Activated B cell treated with CpG ODN at 0.5 μM for 24 hours (primary cell): ENCODE measurements at regions not wholly inside any gene's neighbourhood (a gene's known extent, or its start where the extent isn't known, plus 50 kb on each side); places are given as distances from the start of the nearest gene placed in this dataset.

Source experiments
- ATAC-seq: fragments of 200-7000 bp; cut with Tn5 transposase; one replicate; pipeline ENCODE4 v1.10.0; 2021; ENCODE audit warnings: low read depth, mild to moderate bottlenecking, moderate library complexity
- CTCF ChIA-PET: fragments of 350-600 bp; sonication (Branson Sonifier 250); formaldehyde crosslinking; loops from one replicate; lab custom pipeline; 2021; ENCODE audit warnings: antibody characterized with exemption; lab: Charles Lee
- POLR2A ChIA-PET: fragments of 350-600 bp; sonication (Branson Sonifier 250); formaldehyde crosslinking; loops from one replicate; lab custom pipeline; 2021; ENCODE audit warnings: antibody characterized with exemption; lab: Charles Lee
- DNase-seq: peaks from one replicate; pipeline ENCODE4 v3.0.0; 2022
- H3K27ac Mint-ChIP-seq: one replicate; pipeline ENCODE4 v1.8.0; 2020; ENCODE audit warnings: mixed read lengths
- H3K27me3 Mint-ChIP-seq: one replicate; pipeline ENCODE4 v1.8.0; 2021; ENCODE audit warnings: mixed read lengths
- H3K36me3 Mint-ChIP-seq: one replicate; pipeline ENCODE4 v1.8.0; 2021; ENCODE audit warnings: low read depth, mixed read lengths
- H3K4me1 Mint-ChIP-seq: one replicate; pipeline ENCODE4 v1.8.0; 2021; ENCODE audit warnings: mixed read lengths
- H3K4me3 Mint-ChIP-seq: one replicate; pipeline ENCODE4 v1.8.0; 2020; ENCODE audit warnings: mild to moderate bottlenecking, mixed read lengths
- H3K9me3 Mint-ChIP-seq: one replicate; pipeline ENCODE4 v1.8.0; 2020; ENCODE audit warnings: mixed read lengths
- intact Hi-C: fragments of 100-400 bp; cut with micrococcal nuclease; formaldehyde crosslinking; loops from one replicate; pipeline ENCODE4 v1.15.1; 2024
- TF ChIP-seq, protein P1 (sequence below): fragments of 200-600 bp; IDR thresholded peaks from one replicate; pipeline ENCODE4 v1.8.0; 2022; ENCODE audit warnings: antibody characterized with exemption, mild to moderate bottlenecking

DNA sequence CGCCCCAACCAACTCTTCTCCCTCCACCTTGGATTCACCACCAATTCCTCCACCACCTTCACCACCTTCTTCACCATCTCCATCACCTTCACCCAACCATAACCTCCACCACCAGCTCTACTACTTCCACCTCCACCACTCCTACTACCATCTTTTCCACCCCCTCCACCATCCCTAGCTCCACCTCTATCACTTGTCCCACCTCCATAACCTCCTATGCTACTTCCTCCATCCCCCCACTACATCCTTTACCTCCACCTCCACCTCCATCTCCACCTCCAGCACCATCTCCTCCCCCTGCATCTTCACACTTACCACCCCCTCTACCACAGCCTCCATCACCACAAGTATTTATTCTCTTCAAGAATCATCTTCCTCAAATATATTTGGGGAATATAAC is 254.9 kb upstream of the EGLN3 start:
- Mint-ChIP-seq H3K9me3 (no peaks in the 10 kb centered on the region), H3K27ac (no peak overlapping the region), H3K27me3 (peaks cover 2% of the 10 kb centered on the region), H3K36me3 (no peaks in the 10 kb centered on the region), H3K4me1 (no peaks in the 10 kb centered on the region), H3K4me3 (no peak overlapping the region)
- ChIA-PET CTCF (no interaction called here), POLR2A (no interaction called here)
- TF ChIP-seq, protein P1, sequence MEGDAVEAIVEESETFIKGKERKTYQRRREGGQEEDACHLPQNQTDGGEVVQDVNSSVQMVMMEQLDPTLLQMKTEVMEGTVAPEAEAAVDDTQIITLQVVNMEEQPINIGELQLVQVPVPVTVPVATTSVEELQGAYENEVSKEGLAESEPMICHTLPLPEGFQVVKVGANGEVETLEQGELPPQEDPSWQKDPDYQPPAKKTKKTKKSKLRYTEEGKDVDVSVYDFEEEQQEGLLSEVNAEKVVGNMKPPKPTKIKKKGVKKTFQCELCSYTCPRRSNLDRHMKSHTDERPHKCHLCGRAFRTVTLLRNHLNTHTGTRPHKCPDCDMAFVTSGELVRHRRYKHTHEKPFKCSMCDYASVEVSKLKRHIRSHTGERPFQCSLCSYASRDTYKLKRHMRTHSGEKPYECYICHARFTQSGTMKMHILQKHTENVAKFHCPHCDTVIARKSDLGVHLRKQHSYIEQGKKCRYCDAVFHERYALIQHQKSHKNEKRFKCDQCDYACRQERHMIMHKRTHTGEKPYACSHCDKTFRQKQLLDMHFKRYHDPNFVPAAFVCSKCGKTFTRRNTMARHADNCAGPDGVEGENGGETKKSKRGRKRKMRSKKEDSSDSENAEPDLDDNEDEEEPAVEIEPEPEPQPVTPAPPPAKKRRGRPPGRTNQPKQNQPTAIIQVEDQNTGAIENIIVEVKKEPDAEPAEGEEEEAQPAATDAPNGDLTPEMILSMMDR = no peak
- no peak for DNase-seq
- no peak for ATAC-seq
- intact Hi-C loops = no loop called here

DNA sequence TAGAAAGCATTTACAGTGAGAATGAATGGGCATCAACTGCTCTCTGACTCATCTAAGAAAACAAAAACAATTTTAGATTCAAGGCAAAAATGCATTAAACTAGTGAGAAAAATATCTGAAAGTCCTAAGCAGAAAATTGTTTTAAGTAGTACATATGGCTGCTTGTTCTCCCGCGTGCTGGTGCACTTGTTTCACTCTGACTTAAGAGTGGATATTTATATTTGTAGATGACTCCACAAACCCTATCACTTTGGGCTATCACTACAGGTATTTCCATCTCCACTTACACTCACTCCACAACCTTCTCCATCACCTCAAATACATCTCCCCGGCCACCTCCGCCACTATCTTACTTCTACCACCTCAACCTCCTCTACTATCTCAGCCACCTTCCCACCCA is 253.9 kb upstream of the EGLN3 start:
- ChIA-PET POLR2A (no interaction called here), CTCF (no interaction called here)
- no peaks in the 10 kb centered on the region for H3K4me1 Mint-ChIP-seq
- H3K4me3 Mint-ChIP-seq = no peak overlapping the region
- intact Hi-C loops = no loop called here
- DNase-seq (no peak), ATAC-seq (no peak)
- H3K36me3 Mint-ChIP-seq = no peaks in the 10 kb centered on the region
- no peak overlapping the region for H3K27ac Mint-ChIP-seq
- H3K9me3 Mint-ChIP-seq = no peaks in the 10 kb centered on the region
- H3K27me3 Mint-ChIP-seq = peaks cover 6% of the 10 kb centered on the region
- TF ChIP-seq, protein P1 = no peak

DNA sequence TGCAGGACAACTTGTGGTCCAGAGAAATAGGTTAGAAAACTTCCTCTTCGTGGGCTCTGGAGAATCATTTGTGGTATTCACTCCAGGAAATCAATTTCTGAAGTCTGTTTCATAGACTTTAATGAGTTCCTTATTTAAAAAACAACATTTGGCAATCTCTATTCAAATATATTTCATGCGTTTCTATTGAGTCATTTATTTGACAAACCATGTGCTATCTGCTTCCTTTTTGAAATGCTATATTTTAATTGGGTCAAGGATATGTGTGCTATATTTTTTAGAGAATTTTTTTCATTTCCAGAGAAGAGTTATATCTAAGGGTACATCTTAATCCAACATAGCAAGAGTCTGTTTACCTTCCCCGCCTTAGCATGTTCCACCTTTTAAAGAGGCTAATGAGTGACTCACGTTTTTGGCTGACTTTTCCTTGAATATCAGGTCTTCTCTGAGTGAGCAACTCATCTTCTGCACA is 252.4 kb upstream of the EGLN3 start:
- Mint-ChIP-seq H3K27me3 (peaks cover 6% of the 10 kb centered on the region), H3K27ac (no peak overlapping the region), H3K4me3 (no peak overlapping the region), H3K9me3 (no peaks in the 10 kb centered on the region), H3K36me3 (no peaks in the 10 kb centered on the region), H3K4me1 (no peaks in the 10 kb centered on the region)
- ChIA-PET CTCF (no interaction called here), POLR2A (no interaction called here)
- intact Hi-C loops = no loop called here
- TF ChIP-seq, protein P1 = no peak
- no peak for ATAC-seq
- DNase-seq = no peak

DNA sequence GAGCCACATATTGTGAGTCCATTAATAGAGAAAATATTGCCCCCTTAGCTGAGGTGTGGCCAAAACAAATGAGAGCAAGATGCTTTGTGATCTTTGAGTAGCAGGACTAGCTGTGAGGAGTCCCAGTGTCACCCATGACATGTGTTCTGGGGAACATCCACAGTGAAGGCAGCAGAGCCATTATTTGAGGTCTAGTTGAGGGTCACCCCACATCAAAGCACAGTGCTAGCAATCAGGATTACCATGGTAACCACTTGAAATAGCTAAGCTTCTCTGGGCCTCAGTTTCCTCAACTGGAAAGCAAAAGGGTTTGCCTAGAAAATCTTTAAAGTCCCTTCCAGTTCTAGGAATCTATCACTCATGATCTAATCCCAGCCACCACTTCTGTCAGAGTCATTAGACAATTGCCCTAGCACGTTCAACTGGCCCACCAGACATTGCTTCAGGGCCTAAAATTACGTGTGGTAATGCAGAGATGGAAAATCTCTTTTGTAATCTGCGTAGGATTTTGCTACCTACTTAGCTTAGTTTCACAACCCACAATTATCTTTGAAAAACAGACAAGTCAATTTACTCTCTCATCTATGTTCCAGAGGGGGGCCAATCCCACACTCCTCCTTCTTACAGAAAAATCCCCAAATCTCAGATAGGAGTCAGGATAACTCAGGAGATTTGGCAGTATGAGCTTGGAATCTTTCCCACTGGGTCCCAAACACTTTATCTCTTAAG is 251.2 kb upstream of the EGLN3 start:
- H3K4me1 Mint-ChIP-seq = no peaks in the 10 kb centered on the region
- ATAC-seq = no peak
- H3K27me3 Mint-ChIP-seq = peaks cover 4% of the 10 kb centered on the region
- H3K4me3 Mint-ChIP-seq = no peak overlapping the region
- ChIA-PET POLR2A (no interaction called here), CTCF (no interaction called here)
- TF ChIP-seq, protein P1 = no peak
- H3K36me3 Mint-ChIP-seq = no peaks in the 10 kb centered on the region
- DNase-seq = no peak
- intact Hi-C loops = no loop called here
- no peaks in the 10 kb centered on the region for H3K9me3 Mint-ChIP-seq
- no peak overlapping the region for H3K27ac Mint-ChIP-seq

DNA sequence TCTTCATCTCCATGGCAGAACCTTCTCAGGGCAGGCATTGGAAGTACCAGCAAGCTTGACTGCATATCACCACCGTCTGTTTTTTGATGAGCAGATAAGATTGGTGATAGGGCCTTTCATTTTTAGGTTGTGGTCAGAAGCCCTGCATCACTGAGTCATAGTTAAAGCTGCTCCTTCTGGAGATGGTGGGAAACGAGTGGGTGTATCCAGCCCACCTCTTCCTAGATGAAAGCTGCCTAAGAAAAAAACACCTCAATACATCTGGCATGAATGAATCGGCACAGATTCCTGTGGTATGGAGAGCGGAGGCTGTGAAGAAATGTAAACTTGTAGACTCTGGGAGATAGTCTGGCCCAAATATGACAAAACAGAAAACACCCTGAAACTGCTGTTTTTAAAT is 248.7 kb upstream of the EGLN3 start:
- DNase-seq (no peak), ATAC-seq (no peak)
- Mint-ChIP-seq H3K9me3 (no peaks in the 10 kb centered on the region), H3K27ac (no peak overlapping the region), H3K36me3 (no peaks in the 10 kb centered on the region), H3K4me3 (no peak overlapping the region), H3K27me3 (peaks cover 4% of the 10 kb centered on the region), H3K4me1 (no peaks in the 10 kb centered on the region)
- ChIA-PET POLR2A (no interaction called here), CTCF (no interaction called here)
- TF ChIP-seq, protein P1 = no peak
- intact Hi-C loops = no loop called here
